CD14-positive monocyte (primary cell): ENCODE measurements at regions not wholly inside any gene's neighbourhood (a gene's known extent, or its start where the extent isn't known, plus 50 kb on each side); places are given as distances from the start of the nearest gene placed in this dataset.

Source experiments
- DNase-seq, 3 donors: peaks; one replicate each; pipeline ENCODE4 v3.0.0-alpha.2; 2011 to 2022
- H2AFZ ChIP-seq: 2 replicates; pipeline ENCODE4 v1.6.0; 2012; ENCODE audit warnings: mild to moderate bottlenecking, low read depth, low read length, inconsistent platforms; ENCODE audit not compliant: insufficient read depth, poor library complexity, severe bottlenecking
- H3K27ac ChIP-seq, 2 donors: 1 replicate in 1 of 2; 2 replicates in 1 of 2; pipeline ENCODE4 v1.5.1; 2012 to 2013; ENCODE audit warnings: low read length in 2 of 2, control low read depth in 1 of 2, inconsistent platforms in 1 of 2, low read depth in 1 of 2, mild to moderate bottlenecking in 1 of 2
- H3K27me3 ChIP-seq, 2 donors: one replicate each; pipeline versions ENCODE4 v1.6.0 to v1.6.1; 2011 to 2013; ENCODE audit warnings: low read length in 2 of 2; ENCODE audit not compliant: control insufficient read depth in 2 of 2, insufficient read depth in 2 of 2
- H3K36me3 ChIP-seq, 2 donors: replicated peaks in 1 of 2; 1 replicate in 1 of 2; 2 replicates in 1 of 2; pipeline versions ENCODE4 v1.5.1 to v1.6.1; 2012 to 2013; ENCODE audit warnings: low read length in 2 of 2, control low read depth in 1 of 2, inconsistent platforms in 1 of 2, mild to moderate bottlenecking in 1 of 2; ENCODE audit not compliant: insufficient read depth in 2 of 2, control insufficient read depth in 1 of 2
- H3K4me1 ChIP-seq, 2 donors: 1 replicate in 1 of 2; 2 replicates in 1 of 2; pipeline versions ENCODE4 v1.5.1 to v1.6.1; 2012 to 2013; ENCODE audit warnings: low read length in 2 of 2, control low read depth in 1 of 2, inconsistent platforms in 1 of 2, mild to moderate bottlenecking in 1 of 2, moderate library complexity in 1 of 2; ENCODE audit not compliant: insufficient read depth in 2 of 2, control insufficient read depth in 1 of 2
- H3K4me2 ChIP-seq: replicated peaks from 2 replicates; pipeline ENCODE3; 2012; ENCODE audit warnings: low read length, moderate library complexity, mild to moderate bottlenecking; ENCODE audit not compliant: poor library complexity, severe bottlenecking; ENCODE audit errors: extremely low read depth
- H3K4me3 ChIP-seq, 3 experiments: fragments of 200-600 bp in 1 of 3; sonication (generic) in 1 of 3; replicated peaks in 1 of 3; 1 replicate in 2 of 3; 2 replicates in 1 of 3; pipeline ENCODE4 v1.5.1; 2011 to 2013; ENCODE audit warnings: low read length in 3 of 3, mild to moderate bottlenecking in 3 of 3, control low read depth in 2 of 3, low read depth in 2 of 3, inconsistent platforms in 1 of 3, moderate library complexity in 1 of 3
- H3K79me2 ChIP-seq: 2 replicates; pipeline ENCODE4 v1.6.0; 2012; ENCODE audit warnings: mild to moderate bottlenecking, control low read depth, inconsistent platforms, low read length, moderate library complexity; ENCODE audit not compliant: insufficient read depth
- H3K9ac ChIP-seq: 2 replicates; pipeline ENCODE4 v1.6.0; 2017; ENCODE audit warnings: low read length, mild to moderate bottlenecking; ENCODE audit not compliant: insufficient read depth, poor library complexity, severe bottlenecking
- H3K9me3 ChIP-seq, 2 donors: replicated peaks in 1 of 2; 1 replicate in 1 of 2; 2 replicates in 1 of 2; pipeline versions ENCODE4 v1.5.1 to v1.6.1; 2012 to 2013; ENCODE audit warnings: low read length in 2 of 2, control low read depth in 1 of 2; ENCODE audit not compliant: control insufficient read depth in 1 of 2, insufficient read depth in 1 of 2
- H4K20me1 ChIP-seq: 2 replicates; pipeline ENCODE4 v1.6.0; 2012; ENCODE audit warnings: mild to moderate bottlenecking, low read length, control low read depth, moderate library complexity; ENCODE audit not compliant: insufficient read depth
- H3K27ac Mint-ChIP-seq, 7 donors: one replicate each; pipeline ENCODE4 v1.8.0; 2020; ENCODE audit warnings: mild to moderate bottlenecking in 7 of 7, mixed read lengths in 7 of 7, moderate library complexity in 6 of 7, inconsistent platforms in 2 of 7
- H3K27me3 Mint-ChIP-seq, 3 donors: one replicate each; pipeline ENCODE4 v1.8.0; 2021 to 2022; ENCODE audit warnings: low read depth in 3 of 3, mild to moderate bottlenecking in 3 of 3, mixed read lengths in 3 of 3, moderate library complexity in 3 of 3, inconsistent platforms in 1 of 3
- H3K36me3 Mint-ChIP-seq, 2 donors: one replicate each; pipeline ENCODE4 v1.8.0; 2020; ENCODE audit warnings: mixed read lengths in 2 of 2, inconsistent platforms in 1 of 2, mild to moderate bottlenecking in 1 of 2
- H3K4me1 Mint-ChIP-seq: one replicate; pipeline ENCODE4 v1.8.0; 2020; ENCODE audit warnings: mild to moderate bottlenecking, mixed read lengths
- H3K4me3 Mint-ChIP-seq, 2 donors: one replicate each; pipeline ENCODE4 v1.8.0; 2020; ENCODE audit warnings: mild to moderate bottlenecking in 2 of 2, mixed read lengths in 2 of 2, moderate library complexity in 1 of 2
- H3K9me3 Mint-ChIP-seq, 7 donors: one replicate each; pipeline ENCODE4 v1.8.0; 2020 to 2022; ENCODE audit warnings: mixed read lengths in 7 of 7, mild to moderate bottlenecking in 6 of 7, moderate library complexity in 6 of 7, inconsistent platforms in 2 of 7
- CTCF ChIP-seq: fragments of 200-600 bp; IDR thresholded peaks from one replicate; pipeline ENCODE4 v1.8.0; 2022; ENCODE audit warnings: antibody characterized with exemption, mild to moderate bottlenecking
- WGBS: methylation state at CpG from one replicate; pipeline ENCODE4 v1.1.5; 2013; ENCODE audit warnings: missing lambda C conversion rate; ENCODE audit not compliant: insufficient coverage; 5-methylcytosine and 5-hydroxymethylcytosine counted together
- intact Hi-C, 2 donors: fragments of 100-400 bp; cut with micrococcal nuclease; formaldehyde crosslinking; loops; one replicate each; pipeline versions ENCODE4 v1.15.0 to v1.15.1; 2023

GRCh38 chr4:128512767-128513322 lies 225.2 kb upstream of the PGRMC2 start:
- H3K4me3 Mint-ChIP-seq: no peak overlapping the region
- Histone ChIP-seq H3K4me1 (peaks cover 3 to 15% of the 10 kb centered on the region in 2 donors), H3K4me2 (no peak overlapping the region), H3K27me3 (no peaks in the 10 kb centered on the region), H3K9me3 (no peaks in the 10 kb centered on the region), H3K79me2 (no peaks in the 10 kb centered on the region), H4K20me1 (no peaks in the 10 kb centered on the region), H3K36me3 (no peaks in the 10 kb centered on the region), H2AFZ (no peak overlapping the region), H3K4me3 (no peak overlapping the region), H3K9ac (no peak overlapping the region), H3K27ac (no peak overlapping the region)
- intact Hi-C loops: no loop called here
- no peak for TF ChIP-seq CTCF
- peaks cover 16% of the 10 kb centered on the region for H3K4me1 Mint-ChIP-seq
- no peaks in the 10 kb centered on the region for H3K36me3 Mint-ChIP-seq
- no peaks in the 10 kb centered on the region for H3K27me3 Mint-ChIP-seq
- H3K9me3 Mint-ChIP-seq: peaks cover 0 to 3% (median 0%) of the 10 kb centered on the region in 7 donors
- no peak for DNase-seq
- peak overlapping the region in 2 of 7 donors; percentile 5 to 30 for H3K27ac Mint-ChIP-seq

GRCh38 chr4:128512161-128512560 lies 224.5 kb upstream of the PGRMC2 start:
- H3K4me3 Mint-ChIP-seq: no peak overlapping the region
- WGBS: 94% methylated on average over 5 of the region's 5 CpGs
- no peak overlapping the region for H3K9ac ChIP-seq
- H3K4me1 Mint-ChIP-seq: peaks cover 10% of the 10 kb centered on the region
- peaks cover 0 to 3% (median 0%) of the 10 kb centered on the region in 7 donors for H3K9me3 Mint-ChIP-seq
- no peaks in the 10 kb centered on the region for H3K27me3 Mint-ChIP-seq
- H3K36me3 Mint-ChIP-seq: no peaks in the 10 kb centered on the region
- H3K9me3 ChIP-seq: no peaks in the 10 kb centered on the region
- H3K4me3 ChIP-seq: no peak overlapping the region
- no peaks in the 10 kb centered on the region for H3K79me2 ChIP-seq
- H3K4me2 ChIP-seq: no peak overlapping the region
- H3K27ac ChIP-seq: no peak overlapping the region
- no peak overlapping the region for H2AFZ ChIP-seq
- DNase-seq: no peak
- intact Hi-C loops: no loop called here
- H3K27me3 ChIP-seq: no peaks in the 10 kb centered on the region
- no peak for TF ChIP-seq CTCF
- peaks cover 0 to 9% of the 10 kb centered on the region in 2 donors for H3K4me1 ChIP-seq
- no peaks in the 10 kb centered on the region for H3K36me3 ChIP-seq
- no peaks in the 10 kb centered on the region for H4K20me1 ChIP-seq
- H3K27ac Mint-ChIP-seq: no peak overlapping the region
